ENCODE measurements at regions not wholly inside any gene's neighbourhood (a gene's known extent, or its start where the extent isn't known, plus 50 kb on each side); places are given as distances from the start of the nearest gene placed in this dataset.

DNA sequence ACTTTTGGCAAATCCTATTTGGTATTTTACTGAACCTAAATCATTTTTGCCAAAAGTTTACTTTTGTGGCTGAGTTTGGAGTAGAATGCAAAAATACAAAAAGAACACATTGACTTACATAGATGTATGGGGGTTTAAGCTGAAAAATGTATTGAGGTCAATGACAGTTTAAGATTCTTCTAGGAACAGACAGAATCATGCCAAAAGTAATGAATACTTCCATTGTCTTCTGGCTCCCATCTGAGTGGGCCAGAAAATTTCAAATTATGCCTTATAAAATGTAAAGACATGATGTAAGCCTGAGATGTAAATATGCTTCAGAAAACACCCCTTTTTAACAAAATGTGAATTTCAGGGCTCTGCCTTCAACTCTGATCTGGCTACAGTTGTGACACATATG lies 375.1 kb upstream of the DPH6 start:
- TF ChIP-seq, protein P1, sequence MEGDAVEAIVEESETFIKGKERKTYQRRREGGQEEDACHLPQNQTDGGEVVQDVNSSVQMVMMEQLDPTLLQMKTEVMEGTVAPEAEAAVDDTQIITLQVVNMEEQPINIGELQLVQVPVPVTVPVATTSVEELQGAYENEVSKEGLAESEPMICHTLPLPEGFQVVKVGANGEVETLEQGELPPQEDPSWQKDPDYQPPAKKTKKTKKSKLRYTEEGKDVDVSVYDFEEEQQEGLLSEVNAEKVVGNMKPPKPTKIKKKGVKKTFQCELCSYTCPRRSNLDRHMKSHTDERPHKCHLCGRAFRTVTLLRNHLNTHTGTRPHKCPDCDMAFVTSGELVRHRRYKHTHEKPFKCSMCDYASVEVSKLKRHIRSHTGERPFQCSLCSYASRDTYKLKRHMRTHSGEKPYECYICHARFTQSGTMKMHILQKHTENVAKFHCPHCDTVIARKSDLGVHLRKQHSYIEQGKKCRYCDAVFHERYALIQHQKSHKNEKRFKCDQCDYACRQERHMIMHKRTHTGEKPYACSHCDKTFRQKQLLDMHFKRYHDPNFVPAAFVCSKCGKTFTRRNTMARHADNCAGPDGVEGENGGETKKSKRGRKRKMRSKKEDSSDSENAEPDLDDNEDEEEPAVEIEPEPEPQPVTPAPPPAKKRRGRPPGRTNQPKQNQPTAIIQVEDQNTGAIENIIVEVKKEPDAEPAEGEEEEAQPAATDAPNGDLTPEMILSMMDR (IDR thresholded peaks at IDR 0.05) = no peak
- TF ChIP-seq POLR2AphosphoS5 (IDR thresholded peaks at IDR 0.05) = no peak

Measured in prostate gland (tissue), 2 donors.